ENCODE measurements at regions not wholly inside any gene's neighbourhood (a gene's known extent, or its start where the extent isn't known, plus 50 kb on each side); places are given as distances from the start of the nearest gene placed in this dataset.

DNA sequence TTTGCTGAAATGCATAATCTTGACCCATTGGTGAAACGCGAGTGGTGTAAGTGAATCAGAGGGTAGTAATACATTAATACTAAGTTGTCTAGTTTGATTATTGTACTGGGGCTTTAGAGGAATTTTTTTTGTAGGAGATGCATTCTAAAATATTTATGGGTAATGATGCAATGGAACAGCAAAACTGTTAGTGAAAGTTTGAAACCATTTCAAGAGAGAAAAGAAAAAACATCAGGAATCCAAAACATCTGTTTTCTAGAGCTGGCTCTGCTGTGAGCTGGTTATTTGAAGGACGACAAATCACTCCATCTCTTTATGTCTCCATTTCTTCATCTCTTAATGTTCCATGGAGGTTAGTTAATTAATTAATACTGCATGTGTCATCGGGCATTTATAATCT lies 351.9 kb upstream of the FAT1 start:
- TF ChIP-seq REST (IDR thresholded peaks at IDR 0.05; ENCODE audit: insufficient read depth in 1 of 2, low read depth in 2 of 2, low read length in 2 of 2) (no peak), TAF1 (IDR thresholded peaks at IDR 0.05; ENCODE audit: borderline replicate concordance, insufficient read depth, low read length) (no peak), POLR2AphosphoS5 (IDR thresholded peaks at IDR 0.05; ENCODE audit: low read depth, low read length) (no peak), SIN3A (IDR thresholded peaks at IDR 0.05; ENCODE audit: borderline replicate concordance, insufficient read depth, low read length) (no peak)
